ACC112 (cell line): ENCODE measurements at regions not wholly inside any gene's neighbourhood (a gene's known extent, or its start where the extent isn't known, plus 50 kb on each side); places are given as distances from the start of the nearest gene placed in this dataset.

Source experiments
- H2AFZ ChIP-seq: fragments of 200-600 bp; sonication (generic); one replicate; pipeline ENCODE4 v1.6.0; 2017; ENCODE audit warnings: antibody characterized with exemption, low read length; ENCODE audit not compliant: unreplicated experiment
- H3K27ac ChIP-seq: fragments of 200-600 bp; sonication (generic); 2 replicates; pipeline ENCODE4 v1.5.1; 2014; ENCODE audit warnings: low read depth, mild to moderate bottlenecking, antibody characterized with exemption, low read length, moderate library complexity
- H3K27me3 ChIP-seq: fragments of 200-600 bp; sonication (generic); 2 replicates; pipeline ENCODE4 v1.6.1; 2014; ENCODE audit warnings: mild to moderate bottlenecking, antibody characterized with exemption, low read length, moderate library complexity, mixed read lengths; ENCODE audit not compliant: insufficient read depth
- H3K36me3 ChIP-seq: fragments of 200-600 bp; sonication (generic); 2 replicates; pipeline ENCODE4 v1.6.1; 2016; ENCODE audit warnings: mild to moderate bottlenecking, antibody characterized with exemption, low read length, moderate library complexity, mixed read lengths; ENCODE audit not compliant: insufficient read depth
- H3K4me1 ChIP-seq: fragments of 200-600 bp; sonication (generic); one replicate; pipeline ENCODE4 v1.6.1; 2016; ENCODE audit warnings: low read length, mixed read lengths; ENCODE audit not compliant: insufficient read depth, unreplicated experiment, control insufficient read depth
- H3K4me3 ChIP-seq: fragments of 200-600 bp; sonication (generic); 2 replicates; pipeline ENCODE4 v1.5.1; 2014; ENCODE audit warnings: mild to moderate bottlenecking, low read depth, low read length
- H3K79me2 ChIP-seq: fragments of 200-600 bp; sonication (generic); one replicate; pipeline ENCODE4 v1.6.0; 2016; ENCODE audit warnings: low read length; ENCODE audit not compliant: control insufficient read depth, unreplicated experiment, insufficient read depth

GRCh38 chr19:13606156-13606555, 99.9 kb upstream of the CACNA1A start:
- H3K36me3 ChIP-seq: no peaks in the 10 kb centered on the region
- H3K4me1 ChIP-seq: no peaks in the 10 kb centered on the region
- no peaks in the 10 kb centered on the region for H3K79me2 ChIP-seq
- no peak overlapping the region for H2AFZ ChIP-seq
- H3K27me3 ChIP-seq: no peaks in the 10 kb centered on the region; the same call in 1 of the 2 replicates
- H3K27ac ChIP-seq: no peak overlapping the region
- no peak overlapping the region for H3K4me3 ChIP-seq

- no peaks in the 10 kb centered on the region; the same call in 1 of the 2 replicates for H3K27me3 ChIP-seq
- no peaks in the 10 kb centered on the region for H3K79me2 ChIP-seq
- H3K36me3 ChIP-seq: no peaks in the 10 kb centered on the region
- H2AFZ ChIP-seq: no peak overlapping the region
- H3K27ac ChIP-seq: no peak overlapping the region
- no peak overlapping the region for H3K4me3 ChIP-seq
- no peaks in the 10 kb centered on the region for H3K4me1 ChIP-seq
These were observed 98.8 kb upstream of the CACNA1A start for GRCh38 chr19:13604902-13605586.

GRCh38 chr19:13600802-13601201, 94.5 kb upstream of the CACNA1A start:
- Histone ChIP-seq H2AFZ (no peak overlapping the region), H3K27me3 (no peaks in the 10 kb centered on the region; the same call in 1 of the 2 replicates), H3K4me3 (no peak overlapping the region), H3K4me1 (no peaks in the 10 kb centered on the region), H3K79me2 (no peaks in the 10 kb centered on the region), H3K36me3 (no peaks in the 10 kb centered on the region), H3K27ac (no peak overlapping the region)

- Histone ChIP-seq H3K79me2 (no peaks in the 10 kb centered on the region), H3K27ac (no peak overlapping the region), H3K36me3 (no peaks in the 10 kb centered on the region), H3K4me1 (no peaks in the 10 kb centered on the region), H2AFZ (no peak overlapping the region), H3K4me3 (no peak overlapping the region), H3K27me3 (no peaks in the 10 kb centered on the region; the same call in 1 of the 2 replicates)
These were observed 93.8 kb upstream of the CACNA1A start for GRCh38 chr19:13600091-13600490.

- Histone ChIP-seq H3K27me3 (no peaks in the 10 kb centered on the region), H3K4me3 (no peak overlapping the region), H2AFZ (no peak overlapping the region), H3K79me2 (no peaks in the 10 kb centered on the region), H3K27ac (no peak overlapping the region), H3K4me1 (no peaks in the 10 kb centered on the region), H3K36me3 (no peaks in the 10 kb centered on the region)
These were observed 93.4 kb upstream of the CACNA1A start for GRCh38 chr19:13599681-13600080.

- H3K4me1 ChIP-seq: no peaks in the 10 kb centered on the region
- H3K4me3 ChIP-seq: no peak overlapping the region
- no peaks in the 10 kb centered on the region for H3K79me2 ChIP-seq
- no peaks in the 10 kb centered on the region for H3K36me3 ChIP-seq
- no peak overlapping the region for H2AFZ ChIP-seq
- H3K27me3 ChIP-seq: no peaks in the 10 kb centered on the region
- H3K27ac ChIP-seq: no peak overlapping the region
These were observed 91.8 kb upstream of the CACNA1A start for GRCh38 chr19:13598098-13598497.

- Histone ChIP-seq H3K4me3 (no peak overlapping the region), H3K27me3 (no peaks in the 10 kb centered on the region), H2AFZ (no peak overlapping the region)
These were observed 91.4 kb upstream of the CACNA1A start for GRCh38 chr19:13597640-13598039.

GRCh38 chr19:13588957-13589833, 82.9 kb upstream of the CACNA1A start:
- Histone ChIP-seq H3K79me2 (no peaks in the 10 kb centered on the region), H3K27me3 (no peaks in the 10 kb centered on the region), H3K4me3 (no peak overlapping the region), H3K27ac (no peak overlapping the region), H2AFZ (no peak overlapping the region), H3K36me3 (no peaks in the 10 kb centered on the region), H3K4me1 (no peaks in the 10 kb centered on the region)

More at GRCh38 chr19:13597640-13598039, 91.4 kb upstream of the CACNA1A start:
- H3K79me2 ChIP-seq: no peaks in the 10 kb centered on the region
- no peaks in the 10 kb centered on the region for H3K36me3 ChIP-seq
- H3K27ac ChIP-seq: no peak overlapping the region
- H3K4me1 ChIP-seq: no peaks in the 10 kb centered on the region

- H2AFZ ChIP-seq: no peak overlapping the region
- no peak overlapping the region for H3K4me3 ChIP-seq
- no peaks in the 10 kb centered on the region for H3K36me3 ChIP-seq
- no peaks in the 10 kb centered on the region for H3K27me3 ChIP-seq
- H3K27ac ChIP-seq: no peak overlapping the region
- H3K4me1 ChIP-seq: no peaks in the 10 kb centered on the region
- no peaks in the 10 kb centered on the region for H3K79me2 ChIP-seq
These were observed 79.2 kb upstream of the CACNA1A start for GRCh38 chr19:13585512-13585911.

GRCh38 chr19:13583753-13584152, 77.5 kb upstream of the CACNA1A start:
- no peak overlapping the region for H3K27ac ChIP-seq
- H3K4me1 ChIP-seq: no peaks in the 10 kb centered on the region
- no peaks in the 10 kb centered on the region for H3K36me3 ChIP-seq
- H3K79me2 ChIP-seq: no peaks in the 10 kb centered on the region
- no peaks in the 10 kb centered on the region for H3K27me3 ChIP-seq
- no peak overlapping the region for H2AFZ ChIP-seq
- no peak overlapping the region for H3K4me3 ChIP-seq

- no peaks in the 10 kb centered on the region for H3K79me2 ChIP-seq
- H3K27ac ChIP-seq: no peak overlapping the region
- H3K4me3 ChIP-seq: no peak overlapping the region
- H3K27me3 ChIP-seq: no peaks in the 10 kb centered on the region
- no peaks in the 10 kb centered on the region for H3K4me1 ChIP-seq
- no peaks in the 10 kb centered on the region for H3K36me3 ChIP-seq
- no peak overlapping the region for H2AFZ ChIP-seq
These were observed 76.8 kb upstream of the CACNA1A start for GRCh38 chr19:13583114-13583513.
